OCI-LY1 (cell line): ENCODE measurements at regions not wholly inside any gene's neighbourhood (a gene's known extent, or its start where the extent isn't known, plus 50 kb on each side); places are given as distances from the start of the nearest gene placed in this dataset.

Experiments used
- CTCF ChIP-seq: fragments of 200-600 bp; sonication (generic), shearing (Covaris generic); IDR thresholded peaks from 2 replicates; pipeline ENCODE4 v1.5.1; 2017; ENCODE audit warnings: mild to moderate bottlenecking, antibody characterized with exemption, low read length, moderate library complexity, mixed read lengths
- EZH2 ChIP-seq: fragments of 200-600 bp; sonication (generic), shearing (Covaris generic); IDR thresholded peaks from 2 replicates; pipeline ENCODE4 v1.8.0; 2017; ENCODE audit warnings: borderline replicate concordance, mixed run types, mild to moderate bottlenecking, antibody characterized with exemption, low read length, moderate library complexity, mixed read lengths

- no peak for TF ChIP-seq CTCF
- no peak for TF ChIP-seq EZH2
Observed at GRCh38 chr18:78678318-78678695, 301.3 kb upstream of the SALL3 start.
